Left lobe of liver (tissue), 2 donors: ENCODE measurements at regions not wholly inside any gene's neighbourhood (a gene's known extent, or its start where the extent isn't known, plus 50 kb on each side); places are given as distances from the start of the nearest gene placed in this dataset.

ENCODE experiments used
- ATAC-seq: fragments of 200-7000 bp; cut with Tn5 transposase; one replicate; pipeline ENCODE4 v1.9.1; 2020; ENCODE audit warnings: mild to moderate bottlenecking, moderate library complexity
- DNase-seq: peaks from one replicate; pipeline ENCODE4 v3.0.0-alpha.2; 2020; ENCODE audit warnings: low spot score
- donor health status: DM: no; HTN: no; CAD: no; lungs with moderate emphysema.
- donor health status: DM: no; HTN: yes; CAD: no.

DNA sequence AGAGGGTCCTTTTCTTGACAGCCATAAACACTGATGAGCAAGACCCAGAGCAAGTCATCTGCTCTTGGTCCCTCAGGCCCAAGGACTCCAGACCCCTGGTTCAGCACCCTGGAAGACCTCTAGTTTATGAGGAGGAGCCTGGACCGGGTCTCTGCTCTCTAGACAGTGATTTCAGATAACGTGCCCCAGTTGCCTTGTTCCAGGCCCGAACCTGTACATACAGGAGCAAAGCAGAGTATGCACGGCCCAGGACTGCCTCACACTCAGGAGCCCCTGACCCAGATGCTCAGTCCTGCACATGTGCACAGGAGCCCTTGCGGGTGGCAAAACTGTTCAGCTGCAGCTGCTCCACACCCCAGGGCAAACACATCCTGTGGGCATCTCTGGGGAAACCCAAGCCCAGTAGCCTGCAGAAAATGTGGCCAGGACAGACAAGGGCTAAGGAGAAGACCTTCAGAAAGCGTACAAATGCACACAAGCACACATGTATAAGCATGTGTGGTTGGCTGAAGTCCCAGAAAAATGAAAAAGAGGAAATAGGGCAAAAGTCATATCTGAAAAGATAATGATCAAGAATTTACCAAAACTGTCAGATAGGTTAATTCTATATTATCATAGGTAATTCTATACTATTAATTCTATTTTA is 59.9 kb upstream of the CORO2B start:
- ATAC-seq = no peak
- DNase-seq = no peak

DNA sequence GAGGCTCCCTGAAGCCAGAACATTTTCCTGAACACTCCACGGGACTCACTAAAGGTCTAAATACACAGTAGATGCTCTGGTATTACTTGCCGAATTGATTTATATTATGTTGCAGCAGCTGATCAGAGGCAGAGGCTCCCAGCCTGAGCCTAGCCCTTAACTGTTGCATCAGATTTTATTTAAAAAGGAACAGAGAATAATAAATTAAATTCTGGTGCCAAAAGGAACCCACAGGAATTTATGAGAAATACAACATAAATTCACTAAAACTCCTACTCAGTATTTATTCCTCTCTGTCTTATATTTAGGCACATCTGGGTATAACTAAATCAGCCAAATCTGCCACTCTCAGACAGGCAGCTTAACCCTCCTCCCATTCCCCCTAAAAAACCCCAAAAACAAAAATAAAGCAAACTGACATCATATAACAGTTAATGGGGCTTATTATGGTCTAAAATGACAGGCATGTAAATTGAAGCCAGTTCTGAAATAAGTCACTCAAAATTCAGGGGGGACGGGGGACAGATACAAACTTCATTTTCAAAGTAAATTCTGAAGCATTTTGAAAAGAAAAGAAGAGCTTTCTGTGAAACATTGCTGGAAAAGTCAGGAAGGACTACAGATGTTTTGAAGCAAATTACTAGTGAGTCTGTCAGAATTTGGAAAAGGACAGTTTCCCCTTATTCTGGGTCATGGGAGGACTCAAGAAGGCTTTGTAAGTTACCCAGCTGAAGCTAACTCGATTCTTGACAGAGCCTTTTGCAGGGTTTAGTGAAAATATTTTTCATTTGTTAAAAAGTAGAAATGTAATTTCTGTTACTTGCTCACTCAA is 53.8 kb upstream of the CORO2B start:
- no peak for ATAC-seq
- no peak for DNase-seq

DNA sequence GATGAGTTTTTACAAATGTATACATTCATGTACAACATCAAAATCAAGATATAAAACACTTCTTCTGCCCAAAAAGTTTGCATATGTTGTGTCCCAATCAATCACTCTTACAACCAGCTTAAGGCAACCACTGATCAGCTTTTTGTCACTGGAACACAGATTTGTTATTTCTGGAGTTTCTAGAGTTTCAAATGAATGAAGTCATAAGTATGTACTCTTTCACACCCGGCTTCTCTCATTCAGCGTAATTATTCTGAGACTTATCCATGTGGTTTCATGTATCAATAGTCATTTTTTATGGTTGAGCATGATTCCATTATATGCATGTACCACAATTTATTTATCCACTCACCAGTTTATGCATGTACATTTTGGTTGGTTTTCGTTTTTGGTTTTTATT is 53.0 kb upstream of the CORO2B start:
- no peak for ATAC-seq
- no peak for DNase-seq

DNA sequence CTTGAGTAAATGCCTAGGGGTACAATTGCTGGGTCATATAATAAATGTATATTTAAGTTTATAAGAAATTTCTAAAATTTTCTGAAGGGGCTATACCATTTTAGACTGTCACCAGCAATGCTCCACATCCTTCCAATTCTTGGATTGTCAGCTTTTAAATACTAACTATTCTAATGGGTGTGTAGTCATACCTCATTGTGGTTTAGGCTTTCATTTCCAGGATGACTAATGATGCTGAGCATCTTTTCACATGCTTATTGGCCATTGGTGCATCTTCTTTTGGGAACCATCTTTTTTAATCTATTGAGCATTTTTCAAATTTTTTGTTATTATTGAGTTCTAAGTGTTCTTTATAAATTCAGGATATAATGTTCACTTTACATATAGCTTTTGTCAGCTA is 52.5 kb upstream of the CORO2B start:
- DNase-seq (no peak), ATAC-seq (no peak)

DNA sequence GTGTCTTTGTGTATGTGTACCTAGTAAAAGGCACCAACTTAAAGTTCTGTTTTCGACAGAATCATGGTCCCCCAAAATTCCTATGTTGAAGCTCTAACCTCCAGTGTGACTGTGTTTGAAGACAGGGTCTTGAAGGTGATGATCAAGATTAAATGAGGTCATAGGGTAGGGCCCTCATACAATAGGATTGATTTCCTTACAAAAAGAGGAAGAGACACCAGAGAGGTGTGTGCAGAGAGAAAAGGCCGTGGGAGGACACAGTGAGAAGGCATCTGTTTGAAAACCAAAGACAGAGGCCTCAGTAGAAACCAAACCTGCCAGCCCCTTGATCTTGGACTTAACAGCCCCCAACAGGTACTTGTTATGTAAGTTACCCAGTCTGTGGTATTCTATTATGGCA is 52.0 kb upstream of the CORO2B start:
- DNase-seq (no peak), ATAC-seq (no peak)

DNA sequence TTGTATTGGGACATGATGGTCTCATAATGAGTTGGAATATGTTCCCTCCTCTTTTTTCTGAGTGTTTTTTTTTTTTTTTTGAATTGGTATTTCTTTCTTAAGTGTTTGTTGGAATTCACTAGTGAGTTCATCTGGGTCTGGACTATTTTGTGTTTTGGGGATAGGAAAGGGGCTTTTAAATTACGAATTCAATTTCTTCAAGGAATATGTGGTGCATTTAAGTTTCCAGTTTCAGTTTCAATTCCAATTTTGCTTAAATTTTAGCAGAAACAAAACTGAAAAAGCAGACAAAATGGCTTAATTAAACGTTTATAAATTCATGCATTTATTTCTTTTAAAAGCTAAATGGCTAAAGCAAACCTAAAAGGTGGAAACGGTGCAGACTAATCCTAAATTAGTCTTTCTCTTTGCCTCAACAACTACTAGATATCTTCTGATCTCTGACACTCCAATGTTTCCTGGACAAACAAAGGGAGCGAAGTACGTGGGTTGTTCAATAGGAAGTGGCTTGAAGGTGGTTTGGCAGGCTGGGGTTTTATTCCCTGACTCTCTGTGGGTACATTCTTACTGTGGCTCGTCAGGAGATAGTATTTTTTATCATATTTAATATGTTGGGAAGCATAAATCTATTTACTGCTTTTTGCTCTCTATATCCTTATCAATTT is 50.0 kb upstream of the CORO2B start:
- DNase-seq (no peak), ATAC-seq (peak; percentile 75)
